H1 (cell line): ENCODE measurements at regions not wholly inside any gene's neighbourhood (a gene's known extent, or its start where the extent isn't known, plus 50 kb on each side); places are given as distances from the start of the nearest gene placed in this dataset.

Source experiments
- CTCF ChIA-PET: fragments of 300-600 bp; sonication (Branson Sonifier 250); formaldehyde crosslinking; loops from one replicate; lab custom pipeline; 2021; ENCODE audit not compliant: partially characterized antibody; lab: Charles Lee
- POLR2A ChIA-PET: fragments of 300-600 bp; sonication (Branson Sonifier 250); formaldehyde crosslinking; loops from one replicate; lab custom pipeline; 2021; ENCODE audit warnings: inconsistent platforms; ENCODE audit not compliant: partially characterized antibody; lab: Charles Lee
- DNase-seq, 2 experiments: peaks; one replicate each; pipeline versions ENCODE4 v3.0.0 to v3.0.0-alpha.2; 2010 to 2022; ENCODE audit warnings: low spot score in 2 of 2, low read depth in 1 of 2, mixed read lengths in 1 of 2
- FAIRE-seq: peaks from 2 replicates; lab custom pipeline; 2011; peaks lifted over from hg19 to GRCh38; lab: Jason Lieb, UNC
- H2AFZ ChIP-seq: 2 replicates; pipeline ENCODE4 v1.8.1; 2012; ENCODE audit warnings: low read length, inconsistent platforms
- H2AK5ac ChIP-seq: 2 replicates; pipeline ENCODE4 v1.6.1; 2013; ENCODE audit warnings: low read depth, low read length
- H2BK120ac ChIP-seq: replicated peaks from 2 replicates; pipeline ENCODE3; 2013; ENCODE audit warnings: low read depth, low read length, inconsistent platforms
- H2BK12ac ChIP-seq: 2 replicates; pipeline ENCODE4 v1.6.1; 2013; ENCODE audit warnings: low read depth, low read length
- H2BK15ac ChIP-seq: 2 replicates; pipeline ENCODE4 v1.6.1; 2013; ENCODE audit warnings: low read length
- H2BK20ac ChIP-seq: 2 replicates; pipeline ENCODE4 v1.6.1; 2013; ENCODE audit warnings: low read length
- H2BK5ac ChIP-seq: 2 replicates; pipeline ENCODE4 v1.6.1; 2013; ENCODE audit warnings: low read depth, low read length
- H3K14ac ChIP-seq: 2 replicates; pipeline ENCODE4 v1.6.1; 2013; ENCODE audit warnings: inconsistent platforms; ENCODE audit not compliant: insufficient read length
- H3K18ac ChIP-seq: 2 replicates; pipeline ENCODE4 v1.6.1; 2013; ENCODE audit warnings: low read length; ENCODE audit errors: extremely low read depth
- H3K23ac ChIP-seq: 2 replicates; pipeline ENCODE4 v1.6.1; 2013; ENCODE audit warnings: inconsistent platforms; ENCODE audit not compliant: insufficient read length
- H3K23me2 ChIP-seq: 2 replicates; pipeline ENCODE4 v1.6.1; 2013; ENCODE audit warnings: low read depth, low read length
- H3K27ac ChIP-seq: 2 replicates; pipeline ENCODE4 v1.6.1; 2011; ENCODE audit warnings: low read depth, low read length, inconsistent platforms
- H3K27me3 ChIP-seq, 4 experiments: replicated peaks in 1 of 4; 1 replicate in 1 of 4; 2 replicates in 3 of 4; pipeline versions ENCODE4 v1.6.1 to v1.8.1; 2011 to 2013; ENCODE audit warnings: low read length in 3 of 4, mild to moderate bottlenecking in 3 of 4, inconsistent platforms in 2 of 4, mixed read lengths in 2 of 4, moderate library complexity in 1 of 4; ENCODE audit not compliant: control insufficient read depth in 3 of 4, insufficient read depth in 3 of 4; ENCODE audit errors: extremely low read depth in 1 of 4
- H3K36me3 ChIP-seq, 4 experiments: 2 replicates each; pipeline versions ENCODE4 v1.6.1 to v1.8.1; 2011 to 2013; ENCODE audit warnings: mild to moderate bottlenecking in 4 of 4, low read length in 3 of 4, moderate library complexity in 2 of 4, control low read depth in 1 of 4, inconsistent platforms in 1 of 4; ENCODE audit not compliant: insufficient read depth in 4 of 4, control insufficient read depth in 2 of 4
- H3K4ac ChIP-seq: replicated peaks from 2 replicates; pipeline ENCODE3; 2013; ENCODE audit warnings: low read length, low read depth, mixed read lengths, inconsistent platforms; ENCODE audit not compliant: insufficient read length
- H3K4me1 ChIP-seq, 4 experiments: replicated peaks in 1 of 4; 1 replicate in 1 of 4; 2 replicates in 3 of 4; pipeline versions ENCODE4 v1.6.1 to v1.8.1; 2011 to 2013; ENCODE audit warnings: low read length in 3 of 4, inconsistent platforms in 2 of 4, mixed read lengths in 1 of 4; ENCODE audit not compliant: insufficient read depth in 4 of 4, control insufficient read depth in 3 of 4
- H3K4me2 ChIP-seq, 2 experiments: 2 replicates each; pipeline versions ENCODE4 v1.6.1 to v1.8.1; 2011 to 2013; ENCODE audit warnings: low read depth in 2 of 2, low read length in 2 of 2, control low read depth in 1 of 2, inconsistent platforms in 1 of 2, mild to moderate bottlenecking in 1 of 2; ENCODE audit not compliant: insufficient read depth in 1 of 2
- H3K4me3 ChIP-seq, 4 experiments: fragments of 200-600, 300-600 bp in 1 of 4; sonication (generic), shearing (Covaris generic), sonication (Bioruptor Twin) in 1 of 4; 2 replicates each; pipeline versions ENCODE4 v1.5.1 to v1.8.1; 2011 to 2016; ENCODE audit warnings: low read length in 4 of 4, low read depth in 3 of 4, control low read depth in 2 of 4, inconsistent platforms in 2 of 4, mild to moderate bottlenecking in 2 of 4, mixed read lengths in 1 of 4, moderate library complexity in 1 of 4; ENCODE audit not compliant: insufficient read depth in 2 of 4; ENCODE audit errors: extremely low read depth in 1 of 4
- H3K56ac ChIP-seq: replicated peaks from 2 replicates; pipeline ENCODE3; 2013; ENCODE audit warnings: low read depth, mild to moderate bottlenecking, mixed read lengths, low read length, inconsistent platforms; ENCODE audit not compliant: insufficient read length
- H3K79me1 ChIP-seq: 2 replicates; pipeline ENCODE4 v1.6.1; 2013; ENCODE audit warnings: low read depth, low read length, control low read depth
- H3K79me2 ChIP-seq, 2 experiments: 2 replicates each; pipeline versions ENCODE4 v1.6.1 to v1.8.1; 2012 to 2013; ENCODE audit warnings: low read length in 2 of 2, mild to moderate bottlenecking in 2 of 2, inconsistent platforms in 1 of 2; ENCODE audit not compliant: insufficient read depth in 2 of 2, control insufficient read depth in 1 of 2
- H3K9ac ChIP-seq, 4 experiments: replicated peaks in 1 of 4; 1 replicate in 1 of 4; 2 replicates in 3 of 4; pipeline versions ENCODE4 v1.6.1 to v1.8.1; 2011 to 2013; ENCODE audit warnings: low read depth in 3 of 4, low read length in 3 of 4, control low read depth in 2 of 4, mild to moderate bottlenecking in 2 of 4, moderate library complexity in 2 of 4, inconsistent platforms in 1 of 4; ENCODE audit errors: extremely low read depth in 1 of 4
- H3K9me3 ChIP-seq, 2 experiments: 2 replicates each; pipeline versions ENCODE4 v1.6.1 to v1.8.1; 2012 to 2013; ENCODE audit warnings: mild to moderate bottlenecking in 2 of 2, moderate library complexity in 2 of 2, control low read depth in 1 of 2, inconsistent platforms in 1 of 2, low read depth in 1 of 2, low read length in 1 of 2, mixed read lengths in 1 of 2; ENCODE audit not compliant: insufficient read depth in 2 of 2
- H4K20me1 ChIP-seq, 2 experiments: replicated peaks in 1 of 2; 2 replicates each; pipeline versions ENCODE3 to v1.8.1; 2011 to 2013; ENCODE audit warnings: inconsistent platforms in 2 of 2, low read length in 2 of 2, mild to moderate bottlenecking in 1 of 2; ENCODE audit not compliant: insufficient read depth in 2 of 2, control insufficient read depth in 1 of 2
- H4K5ac ChIP-seq: 2 replicates; pipeline ENCODE4 v1.6.1; 2013; ENCODE audit warnings: low read length, low read depth, mixed read lengths, inconsistent platforms; ENCODE audit not compliant: insufficient read length
- H4K8ac ChIP-seq: 2 replicates; pipeline ENCODE4 v1.8.0; 2013; ENCODE audit warnings: mild to moderate bottlenecking, moderate library complexity, low read length, inconsistent platforms; ENCODE audit not compliant: insufficient read depth; ENCODE audit errors: extremely low read depth
- H4K91ac ChIP-seq: replicated peaks from 2 replicates; pipeline ENCODE3; 2013; ENCODE audit warnings: low read length, mixed read lengths, inconsistent platforms; ENCODE audit not compliant: insufficient read length
- CBX8 ChIP-seq: fragments of 300-800, 300-1000 bp; sonication (generic); IDR thresholded peaks from 2 replicates; pipeline ENCODE4 v1.7.1; 2016; ENCODE audit warnings: low read depth, low read length, borderline replicate concordance
- EGR1 ChIP-seq: IDR thresholded peaks from 2 replicates; pipeline ENCODE4 v1.6.1; 2011; ENCODE audit warnings: low read depth, low read length, borderline replicate concordance
- EZH2 ChIP-seq: fragments of 200-600 bp; sonication (generic); IDR thresholded peaks from 2 replicates; pipeline ENCODE4 v1.7.1; 2012; ENCODE audit warnings: low read depth, mild to moderate bottlenecking, moderate library complexity, low read length, inconsistent platforms; ENCODE audit not compliant: severe bottlenecking
- FOSL1 ChIP-seq: IDR thresholded peaks from 2 replicates; pipeline ENCODE4 v1.6.1; 2011; ENCODE audit warnings: mild to moderate bottlenecking, low read depth, low read length, moderate library complexity; ENCODE audit not compliant: insufficient read depth
- GTF2F1 ChIP-seq: IDR thresholded peaks from 2 replicates; pipeline ENCODE4 v1.6.1; 2012; ENCODE audit warnings: low read depth, low read length, improper control_type of control experiment, borderline replicate concordance
- MAFK ChIP-seq: IDR thresholded peaks from 2 replicates; pipeline ENCODE4 v1.6.1; 2012; ENCODE audit warnings: low read depth, mild to moderate bottlenecking, improper control_type of control experiment, low read length
- RNF2 ChIP-seq: fragments of 200-900, 300-1000 bp; sonication (generic); IDR thresholded peaks from 2 replicates; pipeline ENCODE4 v1.7.1; 2016; ENCODE audit warnings: borderline replicate concordance, low read depth, mild to moderate bottlenecking, antibody characterized with exemption, low read length; ENCODE audit not compliant: poor library complexity, severe bottlenecking; ENCODE audit errors: missing control alignments
- SIX5 ChIP-seq: IDR thresholded peaks from 2 replicates; pipeline ENCODE4 v1.6.1; 2011; ENCODE audit warnings: mild to moderate bottlenecking, low read depth, low read length
- SUZ12 ChIP-seq: fragments of 200-600 bp; sonication (generic); IDR thresholded peaks from 2 replicates; pipeline ENCODE4 v1.6.1; 2012; ENCODE audit warnings: mild to moderate bottlenecking, inconsistent platforms, low read length, moderate library complexity, mixed read lengths
- TAF7 ChIP-seq: optimal IDR thresholded peaks from 2 replicates; pipeline ENCODE3; 2011; ENCODE audit warnings: low read depth, mild to moderate bottlenecking, inconsistent platforms, low read length, moderate library complexity, borderline replicate concordance
- TBP ChIP-seq: IDR thresholded peaks from 2 replicates; pipeline ENCODE4 v1.6.1; 2011; ENCODE audit warnings: low read depth, low read length, improper control_type of control experiment
- ZNF274 ChIP-seq: IDR thresholded peaks from 2 replicates; pipeline ENCODE4 v1.7.0; 2012; ENCODE audit warnings: low read length, borderline replicate concordance; ENCODE audit errors: extremely low read depth
- WGBS, 2 experiments: shearing (Covaris generic) in 1 of 2; methylation state at CpG; one replicate each; pipeline versions ENCODE4 v1.1.6 to v1.1.7; 2013 to 2015; ENCODE audit warnings: low lambda C conversion rate in 2 of 2, mixed read lengths in 2 of 2, inconsistent platforms in 1 of 2, low coverage in 1 of 2, missing lambda C conversion rate in 1 of 2; ENCODE audit not compliant: insufficient replicate concordance in 2 of 2, insufficient coverage in 1 of 2, insufficient read length in 1 of 2; ENCODE audit errors: extremely low coverage in 1 of 2, missing lambda C conversion rate in 1 of 2; 5-methylcytosine and 5-hydroxymethylcytosine counted together
- TF ChIP-seq, protein P1 (sequence below): IDR thresholded peaks from 2 replicates; pipeline ENCODE4 v1.6.1; 2012; ENCODE audit warnings: inconsistent platforms
- TF ChIP-seq, protein P2 (sequence below): IDR thresholded peaks from 2 replicates; pipeline ENCODE4 v1.6.1; 2012; ENCODE audit warnings: inconsistent platforms

DNA sequence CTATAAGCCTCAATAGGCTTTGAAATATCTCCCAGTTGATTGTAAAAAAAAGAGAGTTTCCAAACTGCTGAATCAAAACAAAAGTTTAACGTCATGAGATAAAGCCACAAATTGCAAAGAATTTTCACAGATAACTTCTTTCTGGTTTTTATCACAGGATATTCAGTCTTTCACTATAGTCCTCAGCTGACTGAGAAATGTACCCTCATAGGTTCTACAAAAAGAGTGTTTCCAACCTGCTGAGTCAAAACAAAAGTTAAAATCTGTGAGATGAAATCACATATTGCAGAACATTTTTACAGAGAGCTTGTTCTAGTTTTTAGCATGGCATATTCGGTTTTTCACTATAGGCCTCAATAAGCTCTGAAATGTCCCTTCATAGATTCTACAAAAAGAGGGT, 559.2 kb downstream of the KCNJ18 start:
- DNase-seq, result no peak
- Histone ChIP-seq H3K23me2 (no peaks in the 10 kb centered on the region), H4K5ac (no peak overlapping the region), H3K4me2 (no peak overlapping the region), H3K23ac (no peak overlapping the region), H3K36me3 (no peaks in the 10 kb centered on the region), H3K79me1 (no peaks in the 10 kb centered on the region), H3K14ac (no peak overlapping the region), H3K4me1 (no peaks in the 10 kb centered on the region), H3K9ac (no peak overlapping the region), H2BK20ac (no peak overlapping the region), H2BK12ac (no peak overlapping the region), H2BK5ac (no peak overlapping the region), H3K4me3 (no peak overlapping the region), H4K91ac (no peak overlapping the region), H2AFZ (no peak overlapping the region), H2AK5ac (no peak overlapping the region), H3K9me3 (peaks cover 22 to 33% of the 10 kb centered on the region in 2 experiments; a peak in 3 of 4 replicates), H4K20me1 (no peaks in the 10 kb centered on the region), H3K27ac (no peak overlapping the region), H3K79me2 (no peaks in the 10 kb centered on the region), H4K8ac (no peak overlapping the region), H3K4ac (no peak overlapping the region), H3K56ac (no peak overlapping the region), H3K27me3 (no peaks in the 10 kb centered on the region), H2BK120ac (no peak overlapping the region), H3K18ac (no peak overlapping the region), H2BK15ac (no peak overlapping the region)
- no peak for FAIRE-seq
- 75% methylated on average over 2 of the region's 2 CpGs; no CpG with 5 or more reads in 1 of the 2 experiments for WGBS, 2 experiments
- ChIA-PET CTCF (no interaction called here), POLR2A (no interaction called here)
- TF ChIP-seq RNF2 (no peak), TBP (no peak), CBX8 (no peak), MAFK (no peak), ZNF274 (no peak), EGR1 (no peak), GTF2F1 (no peak), TAF7 (no peak), SIX5 (no peak), SUZ12 (no peak), EZH2 (no peak), FOSL1 (no peak)
- TF ChIP-seq, protein P1, sequence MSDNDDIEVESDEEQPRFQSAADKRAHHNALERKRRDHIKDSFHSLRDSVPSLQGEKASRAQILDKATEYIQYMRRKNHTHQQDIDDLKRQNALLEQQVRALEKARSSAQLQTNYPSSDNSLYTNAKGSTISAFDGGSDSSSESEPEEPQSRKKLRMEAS, result no peak
- TF ChIP-seq, protein P2, sequence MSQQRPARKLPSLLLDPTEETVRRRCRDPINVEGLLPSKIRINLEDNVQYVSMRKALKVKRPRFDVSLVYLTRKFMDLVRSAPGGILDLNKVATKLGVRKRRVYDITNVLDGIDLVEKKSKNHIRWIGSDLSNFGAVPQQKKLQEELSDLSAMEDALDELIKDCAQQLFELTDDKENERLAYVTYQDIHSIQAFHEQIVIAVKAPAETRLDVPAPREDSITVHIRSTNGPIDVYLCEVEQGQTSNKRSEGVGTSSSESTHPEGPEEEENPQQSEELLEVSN, result no peak
